ENCODE measurements at regions not wholly inside any gene's neighbourhood (a gene's known extent, or its start where the extent isn't known, plus 50 kb on each side); places are given as distances from the start of the nearest gene placed in this dataset.
"Not testable (repeated sequence)": the region's sequence is repeated elsewhere in the genome, so short reads cannot be mapped to it uniquely, and the experiment has no call there.

GRCh38 chr12:94832105-94832504 is 171.4 kb downstream of the NDUFA12 start:
- 91 to 94% methylated on average over 3 of the region's 3 CpGs for WGBS, 2 donors
- Histone ChIP-seq H3K27me3 (no peaks in the 10 kb centered on the region), H3K4me1 (peaks cover 11 to 15% of the 10 kb centered on the region in 2 donors), H3K9me3 (no peaks in the 10 kb centered on the region), H3K27ac (peak overlapping the region in 1 of 3 donors; percentile 80), H3K4me3 (replicated peaks in 1 of 3) (no peak overlapping the region), H3K36me3 (no peaks in the 10 kb centered on the region)
- intact Hi-C loops (cut with DNase I), result no loop called here
- TF ChIP-seq POLR2A (IDR thresholded peaks at IDR 0.05), result no peak
- TF ChIP-seq, protein P1, sequence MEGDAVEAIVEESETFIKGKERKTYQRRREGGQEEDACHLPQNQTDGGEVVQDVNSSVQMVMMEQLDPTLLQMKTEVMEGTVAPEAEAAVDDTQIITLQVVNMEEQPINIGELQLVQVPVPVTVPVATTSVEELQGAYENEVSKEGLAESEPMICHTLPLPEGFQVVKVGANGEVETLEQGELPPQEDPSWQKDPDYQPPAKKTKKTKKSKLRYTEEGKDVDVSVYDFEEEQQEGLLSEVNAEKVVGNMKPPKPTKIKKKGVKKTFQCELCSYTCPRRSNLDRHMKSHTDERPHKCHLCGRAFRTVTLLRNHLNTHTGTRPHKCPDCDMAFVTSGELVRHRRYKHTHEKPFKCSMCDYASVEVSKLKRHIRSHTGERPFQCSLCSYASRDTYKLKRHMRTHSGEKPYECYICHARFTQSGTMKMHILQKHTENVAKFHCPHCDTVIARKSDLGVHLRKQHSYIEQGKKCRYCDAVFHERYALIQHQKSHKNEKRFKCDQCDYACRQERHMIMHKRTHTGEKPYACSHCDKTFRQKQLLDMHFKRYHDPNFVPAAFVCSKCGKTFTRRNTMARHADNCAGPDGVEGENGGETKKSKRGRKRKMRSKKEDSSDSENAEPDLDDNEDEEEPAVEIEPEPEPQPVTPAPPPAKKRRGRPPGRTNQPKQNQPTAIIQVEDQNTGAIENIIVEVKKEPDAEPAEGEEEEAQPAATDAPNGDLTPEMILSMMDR (IDR thresholded peaks at IDR 0.05), result no peak
- DNase-seq, result no peak

- Histone ChIP-seq H3K27me3 (no peaks in the 10 kb centered on the region), H3K27ac (no peak overlapping the region), H3K4me3 (replicated peaks in 1 of 3) (no peak overlapping the region), H3K9me3 (no peaks in the 10 kb centered on the region), H3K4me1 (peaks cover 11 to 15% of the 10 kb centered on the region in 2 donors), H3K36me3 (no peaks in the 10 kb centered on the region)
- DNase-seq, result no peak
- intact Hi-C loops (cut with DNase I), result no loop called here
- TF ChIP-seq POLR2A (IDR thresholded peaks at IDR 0.05), result no peak
- TF ChIP-seq, protein P1 (IDR thresholded peaks at IDR 0.05), result no peak
- WGBS, 2 donors, result 74 to 77% methylated on average over 9 of the region's 9 CpGs
Observed at GRCh38 chr12:94831081-94831751, 172.3 kb downstream of the NDUFA12 start.

DNA sequence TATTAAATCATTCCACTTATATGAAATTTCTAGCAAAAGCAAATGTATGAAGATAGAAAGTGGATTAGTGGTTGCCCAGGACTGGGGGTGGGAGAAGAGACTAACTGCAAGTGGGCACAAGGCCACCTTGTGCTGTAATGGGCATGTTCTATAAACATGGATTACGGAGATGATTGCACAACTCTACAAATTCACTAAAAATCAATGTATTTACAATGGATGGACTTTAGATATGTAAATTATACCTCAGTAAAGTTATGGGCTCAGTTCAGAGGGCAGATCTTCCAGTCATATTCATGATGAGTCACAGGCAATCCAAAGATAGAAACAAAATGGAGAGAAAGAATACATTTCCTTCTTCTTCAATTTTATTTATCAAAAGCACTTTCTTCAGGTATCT is 173.9 kb downstream of the NDUFA12 start:
- Histone ChIP-seq H3K4me1 (peaks cover 11 to 15% of the 10 kb centered on the region in 2 donors), H3K27me3 (no peaks in the 10 kb centered on the region), H3K4me3 (replicated peaks in 1 of 3) (no peak overlapping the region), H3K27ac (no peak overlapping the region), H3K36me3 (no peaks in the 10 kb centered on the region), H3K9me3 (no peaks in the 10 kb centered on the region)
- TF ChIP-seq POLR2A (IDR thresholded peaks at IDR 0.05), result no peak
- TF ChIP-seq, protein P1 (IDR thresholded peaks at IDR 0.05), result no peak
- no peak for DNase-seq
- 95 to 98% methylated on average over 1 of the region's 1 CpG for WGBS, 2 donors
- intact Hi-C loops (cut with DNase I), result no loop called here

GRCh38 chr12:94819011-94819410 is 168.7 kb upstream of the TMCC3 start:
- no peaks in the 10 kb centered on the region for H3K9me3 ChIP-seq

DNA sequence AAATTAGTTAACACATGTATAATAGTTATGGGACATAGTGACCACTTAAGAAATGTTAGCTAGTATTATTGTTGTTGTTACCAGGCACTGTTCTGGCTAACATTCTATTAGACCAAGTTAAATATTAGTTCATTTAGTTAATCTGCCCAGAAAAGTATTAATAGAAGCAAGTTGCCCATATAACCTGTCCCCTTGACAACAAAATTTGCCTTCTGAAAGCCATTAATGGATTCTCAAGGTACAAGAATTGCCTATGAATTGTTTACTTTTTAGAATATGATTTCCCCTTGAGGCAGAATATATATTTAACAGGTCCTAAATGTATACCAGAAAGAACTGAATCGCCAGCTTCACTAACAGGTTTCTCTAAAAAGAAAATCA is 167.3 kb upstream of the TMCC3 start:
- Histone ChIP-seq H3K27me3 (no peaks in the 10 kb centered on the region), H3K4me1 (peaks cover 0 to 3% of the 10 kb centered on the region in 2 donors), H3K36me3 (no peaks in the 10 kb centered on the region), H3K9me3 (peaks cover 3% of the 10 kb centered on the region), H3K27ac (no peak overlapping the region), H3K4me3 (replicated peaks in 1 of 3) (no peak overlapping the region)
- intact Hi-C loops (cut with DNase I), result no loop called here
- TF ChIP-seq, protein P1 (IDR thresholded peaks at IDR 0.05), result no peak
- TF ChIP-seq POLR2A (IDR thresholded peaks at IDR 0.05), result no peak
- 88 to 97% methylated on average over 1 of the region's 1 CpG for WGBS, 2 donors
- no peak for DNase-seq

More at GRCh38 chr12:94819011-94819410, 168.7 kb upstream of the TMCC3 start:
- no peaks in the 10 kb centered on the region for H3K27me3 ChIP-seq
- no peak overlapping the region for H3K4me3 ChIP-seq (replicated peaks in 1 of 3)
- 70 to 83% methylated on average over 5 of the region's 5 CpGs for WGBS, 2 donors
- DNase-seq, result no peak
- H3K36me3 ChIP-seq, result no peaks in the 10 kb centered on the region
- H3K27ac ChIP-seq, result no peak overlapping the region
- intact Hi-C loops (cut with DNase I), result no loop called here
- peaks cover 0 to 3% of the 10 kb centered on the region in 2 donors for H3K4me1 ChIP-seq
- no peak for TF ChIP-seq POLR2A (IDR thresholded peaks at IDR 0.05)

GRCh38 chr12:94817201-94817600 is 166.8 kb upstream of the TMCC3 start:
- H3K4me1 ChIP-seq; H3K36me3 ChIP-seq; DNase-seq; H3K27ac ChIP-seq; H3K4me3 ChIP-seq (replicated peaks in 1 of 3); H3K27me3 ChIP-seq; intact Hi-C loops (cut with DNase I); H3K9me3 ChIP-seq: not testable (repeated sequence)
- 92 to 95% methylated on average over 15 of the region's 15 CpGs for WGBS, 2 donors

- H3K9me3 ChIP-seq; H3K27me3 ChIP-seq; intact Hi-C loops (cut with DNase I); H3K27ac ChIP-seq; H3K4me3 ChIP-seq (replicated peaks in 1 of 3); H3K36me3 ChIP-seq; DNase-seq; H3K4me1 ChIP-seq: not testable (repeated sequence)
- 78 to 79% methylated on average over 5 of the region's 5 CpGs for WGBS, 2 donors
Observed at GRCh38 chr12:94816746-94817145, 166.4 kb upstream of the TMCC3 start.
